GM18867 (cell line): ENCODE measurements at regions not wholly inside any gene's neighbourhood (a gene's known extent, or its start where the extent isn't known, plus 50 kb on each side); places are given as distances from the start of the nearest gene placed in this dataset.

Experiments used
- ATAC-seq: cut with Tn5 transposase; IDR thresholded peaks from one replicate; pipeline ENCODE4 v1.9.1; 2021; ENCODE audit warnings: mild to moderate bottlenecking, moderate library complexity; ENCODE audit not compliant: unreplicated experiment

- ATAC-seq, result peak; percentile 94
These were observed 378.2 kb upstream of the AZI2 start for GRCh38 chr3:28726840-28727239.

- ATAC-seq, result no peak
These were observed 378.7 kb upstream of the AZI2 start for GRCh38 chr3:28727307-28727706.

- ATAC-seq, result no peak
These were observed 389.8 kb upstream of the AZI2 start for GRCh38 chr3:28738425-28738824.

GRCh38 chr3:28739647-28740046, 391.0 kb upstream of the AZI2 start:
- ATAC-seq, result no peak

DNA sequence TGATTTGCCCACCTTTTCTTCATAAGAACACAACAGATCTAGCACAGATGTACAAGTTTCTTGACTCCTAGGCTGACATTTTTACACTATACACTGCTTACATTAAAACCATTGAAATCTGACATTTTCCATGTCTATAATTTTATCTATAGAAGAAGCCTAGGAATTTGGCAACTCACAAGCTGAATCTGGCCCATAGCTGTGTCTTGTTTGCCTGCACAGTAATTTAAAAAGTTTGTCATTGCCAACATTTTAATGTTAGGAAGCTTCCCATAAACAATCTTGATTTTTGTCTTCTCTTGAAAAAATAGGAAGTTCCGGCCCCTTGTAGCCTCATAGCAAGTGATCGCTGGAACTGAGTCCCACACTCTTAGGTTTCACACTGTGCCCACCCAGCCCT, 394.6 kb upstream of the AZI2 start:
- ATAC-seq, result no peak

- no peak for ATAC-seq
These were observed 395.2 kb upstream of the AZI2 start for GRCh38 chr3:28743831-28744230.

DNA sequence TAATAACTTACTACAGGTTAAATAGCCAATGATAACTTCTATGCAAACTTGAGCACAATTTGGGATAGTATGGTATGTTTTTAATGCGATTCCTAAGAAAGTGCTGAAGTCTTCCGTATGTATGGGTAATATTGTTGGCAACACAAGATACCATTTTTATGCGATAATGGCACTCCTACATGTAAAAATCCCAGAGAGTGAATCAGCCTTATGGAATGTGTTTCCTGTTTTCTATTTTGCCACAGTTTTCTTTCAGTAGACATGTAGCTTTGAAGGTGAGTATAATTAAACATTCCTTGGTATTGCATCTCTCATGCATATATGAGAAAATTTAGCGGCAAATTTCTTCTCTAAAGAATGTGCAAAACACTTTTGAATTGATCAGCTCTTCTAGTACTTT, 396.8 kb upstream of the AZI2 start:
- no peak for ATAC-seq

- no peak for ATAC-seq
These were observed 397.4 kb upstream of the AZI2 start for GRCh38 chr3:28745916-28746617.

- no peak for ATAC-seq
These were observed 398.4 kb upstream of the AZI2 start for GRCh38 chr3:28746990-28747389.

- no peak for ATAC-seq
These were observed 403.2 kb upstream of the AZI2 start for GRCh38 chr3:28751864-28752263.

GRCh38 chr3:28752290-28752689, 403.7 kb upstream of the AZI2 start:
- no peak for ATAC-seq

DNA sequence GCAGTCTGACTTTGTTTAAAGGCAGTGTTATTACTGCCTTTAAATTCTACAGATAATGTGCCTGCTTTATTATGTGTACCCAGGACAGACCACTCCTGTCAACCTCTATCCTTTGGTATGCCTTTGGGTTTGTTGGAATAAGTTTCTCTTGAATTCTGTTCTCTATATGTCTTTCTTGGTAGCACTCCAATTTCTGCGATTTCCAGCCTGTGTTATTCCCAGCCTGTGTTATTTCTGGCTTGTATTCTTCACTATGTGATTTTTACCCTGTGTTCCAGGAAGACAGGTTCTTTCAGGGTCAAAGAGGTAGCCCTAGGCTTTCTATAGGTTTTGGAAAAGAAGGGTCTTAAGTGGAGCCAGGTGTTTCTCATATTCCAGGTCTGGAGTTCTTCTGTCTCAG, 407.4 kb upstream of the AZI2 start:
- no peak for ATAC-seq

DNA sequence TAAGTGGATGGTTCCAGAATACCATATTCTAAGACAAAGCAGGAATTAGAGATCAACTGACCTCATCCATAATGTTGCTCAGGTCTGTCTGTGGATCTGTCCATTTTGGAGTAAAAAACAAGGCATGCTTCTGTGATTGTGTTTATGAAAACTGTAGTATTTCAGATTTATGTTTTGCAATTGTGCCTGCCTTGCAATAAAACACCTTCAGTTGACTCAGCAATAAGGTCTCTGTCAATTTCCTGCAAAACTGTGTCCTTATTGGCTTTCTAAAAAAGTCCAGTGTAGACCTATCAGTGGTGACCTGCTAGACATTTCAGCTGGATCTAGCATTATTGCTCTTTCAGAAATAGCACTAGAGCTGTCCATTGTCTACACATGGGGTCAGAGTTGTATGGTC, 409.5 kb upstream of the AZI2 start:
- ATAC-seq, result no peak

DNA sequence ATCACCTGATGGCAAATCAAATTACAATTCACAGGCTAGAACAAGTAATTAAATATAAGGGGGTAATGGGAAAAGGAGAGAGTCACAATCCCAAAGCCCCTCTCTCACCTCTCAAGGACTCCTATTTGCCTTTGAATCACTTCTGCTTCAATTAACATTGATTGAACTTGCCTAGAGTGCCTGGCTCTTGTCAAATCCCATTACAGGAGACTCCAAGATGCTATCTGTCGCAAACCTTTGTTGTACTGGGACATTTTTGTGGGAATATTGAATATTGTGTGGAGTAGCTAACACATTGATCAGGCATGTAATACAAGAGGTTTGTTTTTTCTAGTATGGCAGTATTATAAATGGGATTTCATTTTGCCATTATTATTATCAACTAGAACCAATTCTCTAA, 412.8 kb upstream of the AZI2 start:
- no peak for ATAC-seq

- ATAC-seq, result no peak
These were observed 416.6 kb upstream of the AZI2 start for GRCh38 chr3:28765194-28765593.

- ATAC-seq, result no peak
These were observed 419.8 kb upstream of the AZI2 start for GRCh38 chr3:28768439-28768838.

DNA sequence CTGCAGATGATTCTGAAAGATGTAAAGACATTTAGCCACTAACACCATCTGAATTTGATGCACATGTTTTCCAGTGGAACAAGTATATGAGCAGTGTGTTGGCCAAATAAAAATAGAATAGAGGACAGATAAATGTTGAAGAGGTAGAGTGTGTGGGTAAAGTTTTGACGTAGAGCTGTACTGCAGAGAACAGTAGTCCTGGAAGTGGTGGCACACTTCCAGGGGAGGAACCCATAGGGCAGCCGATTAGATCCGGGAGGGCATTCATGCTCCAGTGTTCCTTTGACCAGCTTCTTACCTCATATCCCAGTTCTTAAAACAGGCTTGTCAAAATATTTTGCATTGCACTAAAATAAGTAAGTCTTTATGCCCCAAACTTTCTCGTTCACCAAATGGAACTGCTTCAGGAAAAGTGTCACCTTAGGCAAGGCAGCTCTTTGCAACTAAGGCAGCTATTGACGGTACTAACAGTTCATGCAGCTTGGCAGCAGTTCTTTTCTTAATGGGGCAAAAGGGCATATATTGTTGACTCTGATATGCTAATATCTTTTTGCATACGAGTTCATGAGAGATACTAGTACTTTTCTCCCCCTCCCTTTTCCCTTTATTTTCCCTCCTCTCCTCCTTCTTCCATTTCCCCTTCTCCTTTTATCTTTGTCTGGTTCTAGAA, 429.3 kb upstream of the AZI2 start:
- no peak for ATAC-seq

DNA sequence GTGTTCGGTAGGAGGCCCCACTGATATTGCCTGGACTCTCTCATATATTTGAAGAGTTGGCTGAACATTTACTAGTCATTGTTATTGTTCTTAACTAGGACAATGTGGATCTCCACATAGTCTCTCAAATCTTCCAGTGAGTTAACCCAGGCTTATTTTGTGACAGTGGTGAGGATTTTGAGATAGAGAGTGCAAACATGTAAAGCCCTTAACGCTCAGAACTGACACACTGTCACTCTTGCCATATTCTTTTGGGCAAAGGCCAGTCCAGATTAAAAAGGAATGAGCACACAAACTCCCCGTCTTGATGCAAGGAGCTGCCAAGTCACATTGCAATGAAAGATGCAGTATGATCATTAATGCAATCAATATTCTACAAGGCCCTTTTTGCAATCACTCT, 431.9 kb upstream of the AZI2 start:
- no peak for ATAC-seq

DNA sequence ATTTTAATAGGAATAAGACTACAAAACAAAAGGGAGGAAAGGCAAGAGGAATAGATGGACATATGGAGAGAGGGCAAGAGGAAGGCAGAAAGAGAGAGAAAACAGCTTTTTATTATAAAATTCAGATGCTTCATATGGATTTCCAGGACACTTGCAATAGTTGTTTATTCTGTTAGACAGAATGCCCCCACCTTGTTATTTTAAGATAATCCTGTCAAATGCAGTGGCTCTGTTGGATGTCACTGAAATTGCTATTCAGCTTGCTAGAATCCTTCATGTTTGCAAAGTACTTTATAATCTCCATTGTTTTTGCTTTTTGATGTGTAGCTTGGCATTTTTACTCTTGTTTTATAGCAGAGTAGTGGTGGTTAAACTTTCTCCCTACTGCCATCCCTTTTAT, 432.4 kb upstream of the AZI2 start:
- no peak for ATAC-seq

DNA sequence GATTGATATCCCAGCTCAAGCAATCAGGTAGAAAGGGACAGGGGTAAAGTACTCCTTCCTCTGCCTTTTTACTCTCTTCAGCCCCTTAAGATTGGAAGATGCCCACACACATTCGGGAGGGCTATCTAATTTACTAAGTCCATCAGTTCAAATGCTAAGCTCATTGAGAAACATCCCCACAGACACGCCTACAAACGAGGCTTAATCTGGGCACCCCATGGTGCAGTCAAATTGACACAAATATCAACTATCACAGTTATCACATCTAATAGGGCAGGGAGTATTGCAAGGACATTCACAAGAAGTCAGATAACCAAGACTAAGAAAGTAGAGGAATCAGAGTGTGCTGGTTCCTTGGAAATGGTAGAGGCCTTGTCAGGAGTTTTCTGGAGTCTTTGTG, 437.8 kb upstream of the AZI2 start:
- no peak for ATAC-seq

DNA sequence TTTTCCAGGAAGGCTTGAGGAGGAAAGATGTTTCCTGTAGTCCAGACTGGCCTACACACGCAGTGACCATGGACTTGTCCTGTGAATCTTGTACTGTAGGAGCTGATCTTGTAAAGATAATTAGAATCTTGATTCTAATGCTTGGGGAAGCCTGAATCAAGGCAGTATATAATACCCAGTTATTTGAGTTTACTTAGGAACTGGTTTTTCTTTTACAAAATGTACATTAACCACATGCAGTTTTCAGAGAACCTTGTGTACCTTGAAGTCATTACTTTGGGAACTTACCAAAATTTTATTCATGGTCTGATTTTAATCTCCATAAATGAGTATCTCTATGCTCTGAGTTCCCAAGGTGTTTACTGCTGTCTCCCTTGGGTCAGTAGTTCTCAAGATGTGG, 439.9 kb upstream of the AZI2 start:
- no peak for ATAC-seq

DNA sequence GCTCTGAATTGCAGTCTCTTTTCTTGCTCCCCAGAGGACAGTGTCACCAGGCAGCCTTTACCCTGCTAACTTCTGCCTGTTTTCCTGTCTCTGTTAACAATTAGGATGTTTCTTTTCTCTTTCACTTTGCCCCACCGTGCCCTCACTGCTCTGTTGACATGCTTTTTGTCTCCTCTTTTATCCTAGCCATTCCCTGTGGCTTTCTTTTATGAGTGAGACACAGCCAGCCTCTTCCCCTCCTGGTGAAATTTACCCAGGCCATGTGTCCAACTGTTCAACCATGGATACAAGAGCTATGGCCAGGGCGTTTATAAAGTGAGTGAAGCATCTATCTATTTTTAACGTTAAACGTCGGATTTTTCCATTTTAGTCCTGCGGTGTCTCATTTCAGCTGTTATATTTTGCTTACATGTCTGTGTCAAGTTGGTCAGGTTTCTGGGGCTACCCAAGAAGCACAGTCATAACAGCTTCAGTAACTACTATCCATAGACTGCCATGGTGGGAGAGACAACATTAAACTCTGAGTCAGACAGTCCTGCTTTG, 443.2 kb upstream of the AZI2 start:
- no peak for ATAC-seq

- ATAC-seq, result no peak
These were observed 444.0 kb upstream of the AZI2 start for GRCh38 chr3:28792604-28793003.
